HG02642 (cell line): ENCODE measurements at regions not wholly inside any gene's neighbourhood (a gene's known extent, or its start where the extent isn't known, plus 50 kb on each side); places are given as distances from the start of the nearest gene placed in this dataset.
A peak's percentile ranks its signal among the peaks of the same experiment; 100 is the strongest.
"Not testable (repeated sequence)": the region's sequence is repeated elsewhere in the genome, so short reads cannot be mapped to it uniquely, and the experiment has no call there.

Source experiments
- ATAC-seq: cut with Tn5 transposase; IDR thresholded peaks from one replicate; pipeline ENCODE4 v1.9.1; 2021; ENCODE audit warnings: mild to moderate bottlenecking; ENCODE audit not compliant: unreplicated experiment, poor library complexity

GRCh38 chr2:12488352-12489318, 228.1 kb upstream of the TRIB2 start:
- ATAC-seq: no peak

- no peak for ATAC-seq
Measured at GRCh38 chr2:12490641-12491040, 226.1 kb upstream of the TRIB2 start.

GRCh38 chr2:12492360-12492759, 224.4 kb upstream of the TRIB2 start:
- not testable (repeated sequence) for ATAC-seq

- ATAC-seq: no peak
Measured at GRCh38 chr2:12493031-12493513, 223.7 kb upstream of the TRIB2 start.

- ATAC-seq: no peak
Measured at GRCh38 chr2:12495247-12495868, 221.4 kb upstream of the TRIB2 start.

GRCh38 chr2:12498286-12498685, 218.4 kb upstream of the TRIB2 start:
- no peak for ATAC-seq

GRCh38 chr2:12498704-12499103, 218.0 kb upstream of the TRIB2 start:
- ATAC-seq: no peak

GRCh38 chr2:12500899-12501298, 215.8 kb upstream of the TRIB2 start:
- ATAC-seq: no peak

- peak; percentile 91 for ATAC-seq
Measured at GRCh38 chr2:12501469-12502158, 215.1 kb upstream of the TRIB2 start.

- no peak for ATAC-seq
Measured at GRCh38 chr2:12502759-12503158, 214.0 kb upstream of the TRIB2 start.

GRCh38 chr2:12504443-12504842, 212.3 kb upstream of the TRIB2 start:
- ATAC-seq: peak; percentile 45

GRCh38 chr2:12506846-12507245, 209.9 kb upstream of the TRIB2 start:
- no peak for ATAC-seq

GRCh38 chr2:12507295-12507694, 209.4 kb upstream of the TRIB2 start:
- ATAC-seq: peak; percentile 74

GRCh38 chr2:12510070-12510469, 206.7 kb upstream of the TRIB2 start:
- ATAC-seq: no peak

GRCh38 chr2:12513339-12513738, 203.4 kb upstream of the TRIB2 start:
- no peak for ATAC-seq

- ATAC-seq: no peak
Measured at GRCh38 chr2:12514168-12514567, 202.6 kb upstream of the TRIB2 start.

GRCh38 chr2:12514631-12515437, 201.9 kb upstream of the TRIB2 start:
- ATAC-seq: no peak

GRCh38 chr2:12515871-12516270, 200.9 kb upstream of the TRIB2 start:
- no peak for ATAC-seq

GRCh38 chr2:12533337-12534005, 183.3 kb upstream of the TRIB2 start:
- ATAC-seq: no peak
